K562 (cell line): ENCODE measurements at regions not wholly inside any gene's neighbourhood (a gene's known extent, or its start where the extent isn't known, plus 50 kb on each side); places are given as distances from the start of the nearest gene placed in this dataset.

Experiments used
- ATAC-seq: fragments of 200-7000 bp; cut with Tn5 transposase; 3 replicates; pipeline ENCODE4 v1.9.1; 2020; ENCODE audit warnings: moderate library complexity
- BruUV-seq: library from RNA; stranded (reverse); fragments of 400-500 nt; replicated peaks from 2 replicates; lab custom pipeline; 2021; lab: Mats Ljungman, UMichigan
- CTCF ChIA-PET: fragments of 300-600 bp; formaldehyde crosslinking; extraction: SDS; loops from one replicate; lab custom pipeline; 2021; ENCODE audit warnings: low intra/inter-chr PET ratio; lab: Yijun Ruan, JAX
- POLR2A ChIA-PET: fragments of 300-600, 350-650 bp; sonication (Branson Sonifier 250); formaldehyde crosslinking; extraction: SDS; loops from one replicate; lab custom pipeline; 2021; ENCODE audit warnings: antibody characterized with exemption, inconsistent platforms; lab: Yijun Ruan, JAX
- DNase-seq, 4 experiments: peaks; one replicate each; pipeline versions ENCODE4 v3.0.0 to v3.0.0-alpha.2; 2011 to 2018; ENCODE audit warnings: low spot score in 3 of 4, mixed read lengths in 3 of 4; ENCODE audit errors: extremely low read depth in 1 of 4
- FAIRE-seq: peaks from 2 replicates; lab custom pipeline; 2011; peaks lifted over from hg19 to GRCh38; lab: Jason Lieb, UNC
- H2AFZ ChIP-seq: 2 replicates; pipeline ENCODE4 v1.6.0; 2011; ENCODE audit warnings: low read depth, low read length, control low read depth, inconsistent platforms
- H3K27ac ChIP-seq: fragments of 200-600 bp; 3 replicates; pipeline ENCODE4 v1.8.0; 2011; ENCODE audit warnings: low read depth, mild to moderate bottlenecking, control low read depth, inconsistent platforms, low read length, moderate library complexity, mixed read lengths; ENCODE audit errors: extremely low read depth
- H3K27me3 ChIP-seq, 2 experiments: fragments of 300-600 bp in 1 of 2; 2 replicates in 1 of 2; 3 replicates in 1 of 2; pipeline versions ENCODE4 v1.6.0 to v1.8.0; 2011; ENCODE audit warnings: inconsistent platforms in 2 of 2, low read length in 2 of 2, mild to moderate bottlenecking in 1 of 2, mixed read lengths in 1 of 2, moderate library complexity in 1 of 2; ENCODE audit not compliant: control insufficient read depth in 2 of 2, insufficient read depth in 2 of 2
- H3K36me3 ChIP-seq: fragments of 300-600 bp; 3 replicates; pipeline ENCODE4 v1.8.0; 2011; ENCODE audit warnings: mild to moderate bottlenecking, low read length, inconsistent platforms; ENCODE audit not compliant: control insufficient read depth, insufficient read depth
- H3K4me1 ChIP-seq, 2 experiments: fragments of 200-600 bp in 1 of 2; replicated peaks in 1 of 2; 2 replicates in 1 of 2; 3 replicates in 1 of 2; pipeline versions ENCODE4 v1.5.1 to v1.8.0; 2011; ENCODE audit warnings: inconsistent platforms in 2 of 2, low read length in 2 of 2, mild to moderate bottlenecking in 1 of 2, mixed read lengths in 1 of 2, moderate library complexity in 1 of 2; ENCODE audit not compliant: control insufficient read depth in 2 of 2, insufficient read depth in 2 of 2
- H3K4me2 ChIP-seq: 2 replicates; pipeline ENCODE4 v1.6.1; 2011; ENCODE audit warnings: low read length, control low read depth, inconsistent platforms, mixed read lengths; ENCODE audit not compliant: insufficient read depth
- H3K4me3 ChIP-seq: fragments of 200-600 bp; sonication (generic), shearing (Covaris generic); 2 replicates; pipeline ENCODE4 v1.5.1; 2016; ENCODE audit warnings: control low read depth, inconsistent platforms
- H3K79me2 ChIP-seq: fragments of 200-600 bp; 3 replicates; pipeline ENCODE4 v1.8.0; 2011; ENCODE audit warnings: low read length, inconsistent platforms; ENCODE audit not compliant: control insufficient read depth, insufficient read depth
- H3K9ac ChIP-seq, 2 experiments: 2 replicates each; pipeline versions ENCODE4 v1.6.0 to v1.6.1; 2011; ENCODE audit warnings: low read depth in 2 of 2, low read length in 2 of 2, control low read depth in 1 of 2, inconsistent platforms in 1 of 2, mild to moderate bottlenecking in 1 of 2, mixed read lengths in 1 of 2; ENCODE audit not compliant: insufficient read depth in 1 of 2
- H3K9me1 ChIP-seq: one replicate; pipeline ENCODE4 v1.6.0; 2011; ENCODE audit warnings: inconsistent platforms, mild to moderate bottlenecking, low read length, moderate library complexity; ENCODE audit not compliant: control insufficient read depth, insufficient read depth
- H3K9me3 ChIP-seq: replicated peaks from 2 replicates; pipeline ENCODE4 v1.5.1; 2011; ENCODE audit warnings: low read depth, low read length, inconsistent platforms; ENCODE audit not compliant: control insufficient read depth, insufficient read depth
- H4K20me1 ChIP-seq: replicated peaks from 2 replicates; pipeline ENCODE4 v1.6.1; 2011; ENCODE audit warnings: low read length, inconsistent platforms, mixed read lengths; ENCODE audit not compliant: control insufficient read depth, insufficient read depth
- HES1 ChIP-seq: fragments of 450-650 bp; IDR thresholded peaks from 2 replicates; pipeline ENCODE4 v1.6.1; 2016; ENCODE audit warnings: low read depth, mild to moderate bottlenecking, moderate library complexity
- ZBTB40 ChIP-seq, 2 experiments: fragments of 450-650 bp in 1 of 2; sonication (generic) in 1 of 2; formaldehyde crosslinking in 1 of 2; IDR thresholded peaks; 2 replicates each; pipeline versions ENCODE4 v1.7.1 to v1.9.0; 2016 to 2022; ENCODE audit warnings: inconsistent platforms in 1 of 2, mild to moderate bottlenecking in 1 of 2, missing genetic modification reagents in 1 of 2
- ZNF224 ChIP-seq: sonication (generic); formaldehyde crosslinking; IDR thresholded peaks from 2 replicates; pipeline ENCODE4 v1.8.0; 2022; ENCODE audit warnings: mild to moderate bottlenecking, missing genetic modification reagents
- WGBS: fragments of 100-300 bp; shearing (Covaris generic); methylation state at CpG from one replicate; pipeline ENCODE4 v1.1.6; 2016; ENCODE audit warnings: low coverage, mixed read lengths; ENCODE audit not compliant: insufficient coverage; ENCODE audit errors: missing lambda C conversion rate; 5-methylcytosine and 5-hydroxymethylcytosine counted together
- in situ Hi-C: fragments of 300-500 bp; cut with MboI; formaldehyde crosslinking; loops from 4 replicates; pipeline ENCODE4 v1.15.0; 2018; ENCODE audit warnings: inconsistent platforms, mixed read lengths
- intact Hi-C: fragments of 100-400 bp; cut with micrococcal nuclease; formaldehyde crosslinking; loops from 2 replicates; pipeline ENCODE4 v1.14.2; 2022

GRCh38 chr4:164621886-164622521 is 131.9 kb upstream of the SMIM31 start:
- no peak overlapping the region for H3K4me2 ChIP-seq
- no peaks in the 10 kb centered on the region for H4K20me1 ChIP-seq
- H3K9me3 ChIP-seq: no peaks in the 10 kb centered on the region; the same call in 1 of the 2 replicates
- H3K27me3 ChIP-seq: no peaks in the 10 kb centered on the region
- CTCF ChIA-PET: no interaction called here
- no peak overlapping the region for H3K9ac ChIP-seq
- H3K4me3 ChIP-seq: no peak overlapping the region
- no peak for ATAC-seq
- H3K9me1 ChIP-seq: no peaks in the 10 kb centered on the region
- H3K79me2 ChIP-seq: no peaks in the 10 kb centered on the region
- no peak overlapping the region for H3K27ac ChIP-seq
- no peak for TF ChIP-seq ZBTB40 (IDR thresholded peaks at IDR 0.05)
- TF ChIP-seq ZBTB40 (CRISPR knock-in tag; IDR thresholded peaks at IDR 0.05): no peak
- TF ChIP-seq HES1: no peak
- no peak for TF ChIP-seq ZNF224
- H2AFZ ChIP-seq: no peak overlapping the region
- BruUV-seq: no TSS peak
- intact Hi-C loops: no loop called here
- no peaks in the 10 kb centered on the region for H3K36me3 ChIP-seq
- in situ Hi-C loops: no loop called here
- no peak for FAIRE-seq
- no peaks in the 10 kb centered on the region for H3K4me1 ChIP-seq
- no peak for DNase-seq
- POLR2A ChIA-PET: no interaction called here
- WGBS: 1% methylated on average over 4 of the region's 4 CpGs
